Right atrium auricular region (tissue), 2 donors: ENCODE measurements at regions not wholly inside any gene's neighbourhood (a gene's known extent, or its start where the extent isn't known, plus 50 kb on each side); places are given as distances from the start of the nearest gene placed in this dataset.

ENCODE experiments used
- DNase-seq: peaks from one replicate; pipeline ENCODE4 v3.0.0-alpha.2; 2019; ENCODE audit warnings: low spot score
- H3K27ac ChIP-seq, 2 donors: fragments of 200-600 bp; sonication (generic); 1 replicate in 1 of 2; 2 replicates in 1 of 2; pipeline ENCODE4 v1.5.1; 2016 to 2019
- H3K27me3 ChIP-seq, 2 donors: fragments of 200-600 bp; sonication (generic); one replicate each; pipeline versions ENCODE4 v1.5.1 to v1.6.0; 2017 to 2019
- H3K36me3 ChIP-seq: fragments of 200-600 bp; sonication (generic); one replicate; pipeline ENCODE4 v1.5.1; 2016
- H3K4me1 ChIP-seq, 2 donors: fragments of 200-600 bp; sonication (generic); one replicate each; pipeline versions ENCODE4 v1.5.1 to v1.6.0; 2017 to 2019
- H3K4me3 ChIP-seq, 2 donors: fragments of 200-600 bp; sonication (generic); 1 replicate in 1 of 2; 2 replicates in 1 of 2; pipeline ENCODE4 v1.5.1; 2017 to 2019; ENCODE audit warnings: mild to moderate bottlenecking in 1 of 2, moderate library complexity in 1 of 2
- H3K9me3 ChIP-seq, 2 donors: fragments of 200-600 bp; sonication (generic); one replicate each; pipeline ENCODE4 v1.5.1; 2019
- TF ChIP-seq, protein P1 (sequence below), 2 donors: fragments of 200-600 bp; sonication (generic); IDR thresholded peaks; one replicate each; pipeline ENCODE4 v1.5.1; 2019; ENCODE audit warnings: antibody characterized with exemption in 2 of 2

DNA sequence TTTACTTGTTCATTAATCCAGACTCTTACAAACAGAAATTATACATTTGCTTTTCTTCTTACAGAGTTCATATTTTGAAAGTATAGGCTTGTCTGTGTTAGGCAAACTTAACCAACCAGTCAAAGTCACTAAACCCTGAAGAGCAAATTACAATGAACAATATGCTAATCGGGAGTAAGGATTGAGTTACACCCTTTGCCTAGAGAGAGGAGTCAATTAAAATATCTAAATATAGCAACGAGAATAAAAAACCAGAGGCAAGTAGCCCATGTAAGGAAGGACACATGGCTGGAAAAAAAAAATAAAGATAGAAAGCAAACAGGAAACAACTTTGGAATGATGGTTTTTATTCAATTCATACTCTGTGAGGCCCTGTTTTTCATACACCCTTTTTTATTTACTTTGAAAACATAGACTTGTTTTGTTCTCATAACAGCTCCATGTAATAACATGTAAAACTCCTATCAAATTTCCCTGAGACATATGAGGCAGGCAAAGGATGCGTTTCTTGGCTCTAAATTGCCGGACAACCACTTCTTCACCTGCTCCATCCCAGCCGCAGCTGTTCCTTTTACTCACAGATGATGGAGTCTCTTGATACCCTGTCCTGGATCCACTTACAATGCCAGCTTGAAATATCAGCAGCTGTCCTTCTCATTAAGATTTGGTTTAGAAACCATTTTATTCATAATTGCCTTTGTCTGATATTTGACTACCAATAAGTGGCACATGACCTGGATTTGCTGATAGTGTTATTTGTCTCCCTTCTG lies 767.7 kb upstream of the GCFC2 start:
- H3K9me3 ChIP-seq = no peaks in the 10 kb centered on the region

DNA sequence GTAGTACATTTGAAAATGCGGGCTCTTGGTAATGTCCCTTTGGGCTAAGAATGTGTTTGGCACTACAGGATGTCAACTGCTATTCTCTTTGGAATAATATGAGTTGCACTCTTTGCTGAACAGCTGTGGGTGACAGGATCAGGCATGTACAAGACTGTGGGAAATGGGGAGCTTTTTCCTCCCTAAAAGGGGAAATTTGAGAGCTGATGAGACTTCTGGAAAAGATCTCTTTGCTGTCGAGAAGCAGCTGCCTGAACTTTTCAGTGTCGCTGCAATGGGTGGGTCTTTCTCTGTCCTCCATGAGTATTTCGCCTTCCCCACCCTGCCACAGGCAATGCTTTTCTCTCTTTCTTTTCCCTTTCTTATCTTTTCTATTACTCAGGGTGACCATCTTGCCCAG lies 762.2 kb upstream of the GCFC2 start:
- Histone ChIP-seq H3K27me3 (no peaks in the 10 kb centered on the region), H3K27ac (no peak overlapping the region), H3K9me3 (no peaks in the 10 kb centered on the region), H3K4me3 (no peak overlapping the region), H3K4me1 (no peaks in the 10 kb centered on the region), H3K36me3 (no peaks in the 10 kb centered on the region)
- TF ChIP-seq, protein P1, sequence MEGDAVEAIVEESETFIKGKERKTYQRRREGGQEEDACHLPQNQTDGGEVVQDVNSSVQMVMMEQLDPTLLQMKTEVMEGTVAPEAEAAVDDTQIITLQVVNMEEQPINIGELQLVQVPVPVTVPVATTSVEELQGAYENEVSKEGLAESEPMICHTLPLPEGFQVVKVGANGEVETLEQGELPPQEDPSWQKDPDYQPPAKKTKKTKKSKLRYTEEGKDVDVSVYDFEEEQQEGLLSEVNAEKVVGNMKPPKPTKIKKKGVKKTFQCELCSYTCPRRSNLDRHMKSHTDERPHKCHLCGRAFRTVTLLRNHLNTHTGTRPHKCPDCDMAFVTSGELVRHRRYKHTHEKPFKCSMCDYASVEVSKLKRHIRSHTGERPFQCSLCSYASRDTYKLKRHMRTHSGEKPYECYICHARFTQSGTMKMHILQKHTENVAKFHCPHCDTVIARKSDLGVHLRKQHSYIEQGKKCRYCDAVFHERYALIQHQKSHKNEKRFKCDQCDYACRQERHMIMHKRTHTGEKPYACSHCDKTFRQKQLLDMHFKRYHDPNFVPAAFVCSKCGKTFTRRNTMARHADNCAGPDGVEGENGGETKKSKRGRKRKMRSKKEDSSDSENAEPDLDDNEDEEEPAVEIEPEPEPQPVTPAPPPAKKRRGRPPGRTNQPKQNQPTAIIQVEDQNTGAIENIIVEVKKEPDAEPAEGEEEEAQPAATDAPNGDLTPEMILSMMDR (IDR thresholded peaks at IDR 0.05) = no peak
- no peak for DNase-seq

More for the DNA sequence above, 767.7 kb upstream of the GCFC2 start:
- no peak overlapping the region for H3K4me3 ChIP-seq
- no peaks in the 10 kb centered on the region for H3K36me3 ChIP-seq
- no peak for DNase-seq
- H3K27ac ChIP-seq = no peak overlapping the region
- TF ChIP-seq, protein P1 (IDR thresholded peaks at IDR 0.05) = no peak
- no peaks in the 10 kb centered on the region for H3K4me1 ChIP-seq
- no peaks in the 10 kb centered on the region for H3K27me3 ChIP-seq

DNA sequence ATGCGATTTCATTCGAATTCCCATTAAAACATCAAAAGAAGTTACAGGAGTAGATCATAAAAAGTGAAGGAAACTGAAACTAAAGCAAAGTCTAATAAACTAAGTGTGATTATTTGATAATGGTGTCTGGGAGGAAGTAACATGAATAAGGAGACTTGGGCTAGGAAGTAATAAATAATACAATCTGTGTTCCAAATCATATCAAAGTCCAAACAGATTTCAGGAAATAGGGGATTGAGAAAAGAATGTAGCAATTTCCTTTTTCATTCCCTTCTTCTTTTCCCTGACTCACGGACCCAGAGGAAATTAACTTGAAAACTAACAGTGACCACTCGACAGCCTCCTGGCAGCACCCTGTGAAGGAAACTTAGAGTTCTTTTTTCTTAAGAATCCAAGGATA lies 758.4 kb upstream of the GCFC2 start:
- Histone ChIP-seq H3K36me3 (no peaks in the 10 kb centered on the region), H3K27ac (no peak overlapping the region), H3K27me3 (no peaks in the 10 kb centered on the region), H3K4me3 (no peak overlapping the region), H3K9me3 (no peaks in the 10 kb centered on the region), H3K4me1 (no peaks in the 10 kb centered on the region)
- TF ChIP-seq, protein P1 (IDR thresholded peaks at IDR 0.05) = no peak
- DNase-seq = no peak

DNA sequence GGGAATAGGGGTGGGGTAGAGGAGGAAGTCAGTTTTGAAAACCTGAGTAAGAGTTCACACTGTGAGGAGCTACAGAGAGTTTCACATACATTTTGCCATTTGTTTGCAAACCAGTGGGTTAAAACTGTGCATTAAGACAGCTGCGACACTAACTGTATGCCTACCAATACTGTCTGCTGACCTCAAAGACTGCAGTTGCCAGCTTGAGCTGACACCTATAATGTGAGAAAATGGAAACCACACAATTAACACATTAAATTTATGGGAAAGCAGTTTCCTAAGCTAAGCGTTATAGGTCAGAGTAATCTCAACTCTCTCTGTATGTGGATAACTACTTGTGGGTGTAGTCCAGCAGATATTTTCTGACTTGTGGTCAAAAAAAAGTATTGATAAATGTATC lies 756.6 kb upstream of the GCFC2 start:
- DNase-seq = no peak

DNA sequence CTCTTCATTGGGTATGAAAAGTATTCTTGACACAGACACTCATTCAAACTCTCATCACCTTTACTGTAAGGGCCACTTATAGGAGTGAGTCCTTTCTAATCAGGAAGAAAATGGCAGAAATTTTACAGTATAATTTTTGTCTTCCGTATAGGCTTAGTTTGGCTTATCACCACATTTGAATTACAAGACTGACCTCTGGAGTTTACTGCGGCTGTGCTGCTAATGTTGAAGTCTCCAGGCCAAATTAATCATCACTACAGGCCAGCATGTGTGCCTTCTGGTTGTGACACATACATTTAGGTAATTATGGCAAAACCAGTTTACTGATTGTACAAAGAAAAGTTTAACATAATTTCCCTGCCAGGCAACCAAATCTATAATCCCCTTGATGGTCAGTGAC lies 753.6 kb upstream of the GCFC2 start:
- Histone ChIP-seq H3K36me3 (no peaks in the 10 kb centered on the region), H3K4me1 (no peaks in the 10 kb centered on the region), H3K27ac (no peak overlapping the region), H3K4me3 (no peak overlapping the region), H3K27me3 (no peaks in the 10 kb centered on the region), H3K9me3 (no peaks in the 10 kb centered on the region)
- DNase-seq = no peak
- TF ChIP-seq, protein P1 (IDR thresholded peaks at IDR 0.05) = no peak

More for the DNA sequence above, 756.6 kb upstream of the GCFC2 start:
- H3K4me3 ChIP-seq = no peak overlapping the region
- H3K27ac ChIP-seq = no peak overlapping the region
- H3K27me3 ChIP-seq = no peaks in the 10 kb centered on the region
- H3K4me1 ChIP-seq = no peaks in the 10 kb centered on the region
- TF ChIP-seq, protein P1 (IDR thresholded peaks at IDR 0.05) = no peak
- H3K36me3 ChIP-seq = no peaks in the 10 kb centered on the region
- no peaks in the 10 kb centered on the region for H3K9me3 ChIP-seq

DNA sequence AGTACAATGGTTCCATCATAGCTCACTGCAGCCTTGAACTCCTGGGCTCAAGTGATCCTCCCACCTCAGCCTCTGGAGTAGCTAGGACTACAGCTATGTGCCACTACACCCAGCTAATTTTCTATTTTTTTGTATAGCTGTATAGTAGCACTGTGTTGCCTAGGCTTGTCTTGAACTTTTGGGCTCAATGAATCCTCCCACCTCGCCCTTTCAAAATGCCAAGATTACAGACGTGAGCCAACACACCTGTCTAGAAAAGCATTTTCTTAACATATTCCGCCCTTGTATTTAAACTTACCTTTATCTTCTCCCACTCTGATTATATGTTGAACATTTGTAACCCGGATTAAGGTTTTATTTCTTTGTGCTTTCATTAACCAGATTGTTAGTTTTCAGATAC lies 750.7 kb upstream of the GCFC2 start:
- DNase-seq = no peak
- no peak overlapping the region for H3K4me3 ChIP-seq
- H3K4me1 ChIP-seq = no peaks in the 10 kb centered on the region
- no peaks in the 10 kb centered on the region for H3K9me3 ChIP-seq
- H3K36me3 ChIP-seq = no peaks in the 10 kb centered on the region
- H3K27me3 ChIP-seq = no peaks in the 10 kb centered on the region
- TF ChIP-seq, protein P1 (IDR thresholded peaks at IDR 0.05) = no peak
- H3K27ac ChIP-seq = no peak overlapping the region
